ENCODE measurements at regions not wholly inside any gene's neighbourhood (a gene's known extent, or its start where the extent isn't known, plus 50 kb on each side); places are given as distances from the start of the nearest gene placed in this dataset.

- TF ChIP-seq, protein P1, sequence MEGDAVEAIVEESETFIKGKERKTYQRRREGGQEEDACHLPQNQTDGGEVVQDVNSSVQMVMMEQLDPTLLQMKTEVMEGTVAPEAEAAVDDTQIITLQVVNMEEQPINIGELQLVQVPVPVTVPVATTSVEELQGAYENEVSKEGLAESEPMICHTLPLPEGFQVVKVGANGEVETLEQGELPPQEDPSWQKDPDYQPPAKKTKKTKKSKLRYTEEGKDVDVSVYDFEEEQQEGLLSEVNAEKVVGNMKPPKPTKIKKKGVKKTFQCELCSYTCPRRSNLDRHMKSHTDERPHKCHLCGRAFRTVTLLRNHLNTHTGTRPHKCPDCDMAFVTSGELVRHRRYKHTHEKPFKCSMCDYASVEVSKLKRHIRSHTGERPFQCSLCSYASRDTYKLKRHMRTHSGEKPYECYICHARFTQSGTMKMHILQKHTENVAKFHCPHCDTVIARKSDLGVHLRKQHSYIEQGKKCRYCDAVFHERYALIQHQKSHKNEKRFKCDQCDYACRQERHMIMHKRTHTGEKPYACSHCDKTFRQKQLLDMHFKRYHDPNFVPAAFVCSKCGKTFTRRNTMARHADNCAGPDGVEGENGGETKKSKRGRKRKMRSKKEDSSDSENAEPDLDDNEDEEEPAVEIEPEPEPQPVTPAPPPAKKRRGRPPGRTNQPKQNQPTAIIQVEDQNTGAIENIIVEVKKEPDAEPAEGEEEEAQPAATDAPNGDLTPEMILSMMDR (conservative IDR thresholded peaks at IDR 0.05; ENCODE audit: low read depth in 2 of 2) = no peak
- TF ChIP-seq CREB1 (CRISPR knock-in tag; IDR thresholded peaks at IDR 0.05; ENCODE audit: low read depth) = no peak
- TF ChIP-seq, protein P2, sequence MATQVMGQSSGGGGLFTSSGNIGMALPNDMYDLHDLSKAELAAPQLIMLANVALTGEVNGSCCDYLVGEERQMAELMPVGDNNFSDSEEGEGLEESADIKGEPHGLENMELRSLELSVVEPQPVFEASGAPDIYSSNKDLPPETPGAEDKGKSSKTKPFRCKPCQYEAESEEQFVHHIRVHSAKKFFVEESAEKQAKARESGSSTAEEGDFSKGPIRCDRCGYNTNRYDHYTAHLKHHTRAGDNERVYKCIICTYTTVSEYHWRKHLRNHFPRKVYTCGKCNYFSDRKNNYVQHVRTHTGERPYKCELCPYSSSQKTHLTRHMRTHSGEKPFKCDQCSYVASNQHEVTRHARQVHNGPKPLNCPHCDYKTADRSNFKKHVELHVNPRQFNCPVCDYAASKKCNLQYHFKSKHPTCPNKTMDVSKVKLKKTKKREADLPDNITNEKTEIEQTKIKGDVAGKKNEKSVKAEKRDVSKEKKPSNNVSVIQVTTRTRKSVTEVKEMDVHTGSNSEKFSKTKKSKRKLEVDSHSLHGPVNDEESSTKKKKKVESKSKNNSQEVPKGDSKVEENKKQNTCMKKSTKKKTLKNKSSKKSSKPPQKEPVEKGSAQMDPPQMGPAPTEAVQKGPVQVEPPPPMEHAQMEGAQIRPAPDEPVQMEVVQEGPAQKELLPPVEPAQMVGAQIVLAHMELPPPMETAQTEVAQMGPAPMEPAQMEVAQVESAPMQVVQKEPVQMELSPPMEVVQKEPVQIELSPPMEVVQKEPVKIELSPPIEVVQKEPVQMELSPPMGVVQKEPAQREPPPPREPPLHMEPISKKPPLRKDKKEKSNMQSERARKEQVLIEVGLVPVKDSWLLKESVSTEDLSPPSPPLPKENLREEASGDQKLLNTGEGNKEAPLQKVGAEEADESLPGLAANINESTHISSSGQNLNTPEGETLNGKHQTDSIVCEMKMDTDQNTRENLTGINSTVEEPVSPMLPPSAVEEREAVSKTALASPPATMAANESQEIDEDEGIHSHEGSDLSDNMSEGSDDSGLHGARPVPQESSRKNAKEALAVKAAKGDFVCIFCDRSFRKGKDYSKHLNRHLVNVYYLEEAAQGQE (IDR thresholded peaks at IDR 0.05; ENCODE audit: unreplicated experiment) = no peak
These were observed 121.8 kb downstream of the ZNF675 start for GRCh38 chr19:23565256-23565655.
